ENCODE measurements at regions not wholly inside any gene's neighbourhood (a gene's known extent, or its start where the extent isn't known, plus 50 kb on each side); places are given as distances from the start of the nearest gene placed in this dataset.

DNA sequence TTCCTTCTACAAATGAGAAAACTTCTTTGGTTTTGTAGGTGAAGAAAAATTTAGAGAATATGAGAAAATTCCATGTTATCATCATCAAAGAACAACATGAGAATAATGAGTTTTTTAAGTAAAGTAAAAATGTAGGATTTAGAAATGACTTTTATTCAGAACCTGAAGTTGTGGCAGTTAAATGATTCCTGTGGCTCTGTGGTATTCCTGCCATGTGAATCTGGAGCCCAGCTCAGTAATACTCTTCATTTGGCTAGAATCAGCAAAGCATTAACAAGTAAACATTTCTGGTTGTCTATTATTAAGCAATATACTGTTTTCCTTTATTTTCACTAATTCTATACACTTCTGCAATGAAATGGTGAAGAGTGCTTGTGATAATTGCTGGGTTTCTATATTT is 95.6 kb upstream of the E2F7 start:
- no peaks in the 10 kb centered on the region for H3K4me1 Mint-ChIP-seq (ENCODE audit: low read depth, unreplicated experiment)
- H3K27me3 Mint-ChIP-seq (ENCODE audit: unreplicated experiment), result no peaks in the 10 kb centered on the region
- CTCF ChIA-PET, result no interaction called here
- no TSS peak for BruUV-seq (replicated peaks)
- H3K9me3 Mint-ChIP-seq (ENCODE audit: low read depth, unreplicated experiment), result no peaks in the 10 kb centered on the region
- H3K36me3 Mint-ChIP-seq (ENCODE audit: insufficient read depth, unreplicated experiment), result no peaks in the 10 kb centered on the region
- no peak overlapping the region for H3K27ac Mint-ChIP-seq (ENCODE audit: unreplicated experiment)
- DNase-seq, result no peak
- TF ChIP-seq, protein P1, sequence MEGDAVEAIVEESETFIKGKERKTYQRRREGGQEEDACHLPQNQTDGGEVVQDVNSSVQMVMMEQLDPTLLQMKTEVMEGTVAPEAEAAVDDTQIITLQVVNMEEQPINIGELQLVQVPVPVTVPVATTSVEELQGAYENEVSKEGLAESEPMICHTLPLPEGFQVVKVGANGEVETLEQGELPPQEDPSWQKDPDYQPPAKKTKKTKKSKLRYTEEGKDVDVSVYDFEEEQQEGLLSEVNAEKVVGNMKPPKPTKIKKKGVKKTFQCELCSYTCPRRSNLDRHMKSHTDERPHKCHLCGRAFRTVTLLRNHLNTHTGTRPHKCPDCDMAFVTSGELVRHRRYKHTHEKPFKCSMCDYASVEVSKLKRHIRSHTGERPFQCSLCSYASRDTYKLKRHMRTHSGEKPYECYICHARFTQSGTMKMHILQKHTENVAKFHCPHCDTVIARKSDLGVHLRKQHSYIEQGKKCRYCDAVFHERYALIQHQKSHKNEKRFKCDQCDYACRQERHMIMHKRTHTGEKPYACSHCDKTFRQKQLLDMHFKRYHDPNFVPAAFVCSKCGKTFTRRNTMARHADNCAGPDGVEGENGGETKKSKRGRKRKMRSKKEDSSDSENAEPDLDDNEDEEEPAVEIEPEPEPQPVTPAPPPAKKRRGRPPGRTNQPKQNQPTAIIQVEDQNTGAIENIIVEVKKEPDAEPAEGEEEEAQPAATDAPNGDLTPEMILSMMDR (IDR thresholded peaks at IDR 0.05; ENCODE audit: unreplicated experiment), result no peak
- intact Hi-C loops (cut with micrococcal nuclease; ENCODE audit: unreplicated experiment), result no loop called here
- H3K4me3 Mint-ChIP-seq (ENCODE audit: low read depth, unreplicated experiment), result no peak overlapping the region

- Mint-ChIP-seq H3K4me1 (ENCODE audit: low read depth, unreplicated experiment) (no peaks in the 10 kb centered on the region), H3K36me3 (ENCODE audit: insufficient read depth, unreplicated experiment) (no peaks in the 10 kb centered on the region), H3K27ac (ENCODE audit: unreplicated experiment) (no peak overlapping the region), H3K9me3 (ENCODE audit: low read depth, unreplicated experiment) (no peaks in the 10 kb centered on the region), H3K27me3 (ENCODE audit: unreplicated experiment) (no peaks in the 10 kb centered on the region), H3K4me3 (ENCODE audit: low read depth, unreplicated experiment) (no peak overlapping the region)
- TF ChIP-seq, protein P1 (IDR thresholded peaks at IDR 0.05; ENCODE audit: unreplicated experiment), result no peak
- BruUV-seq (replicated peaks), result no TSS peak
- CTCF ChIA-PET, result no interaction called here
- intact Hi-C loops (cut with micrococcal nuclease; ENCODE audit: unreplicated experiment), result loop anchor here (5.0 kb wide), 1 partner anchor 101 kb away; no protein-coding TSS in a partner anchor
- no peak for DNase-seq
These were observed 88.3 kb upstream of the E2F7 start for GRCh38 chr12:77153706-77154105.

DNA sequence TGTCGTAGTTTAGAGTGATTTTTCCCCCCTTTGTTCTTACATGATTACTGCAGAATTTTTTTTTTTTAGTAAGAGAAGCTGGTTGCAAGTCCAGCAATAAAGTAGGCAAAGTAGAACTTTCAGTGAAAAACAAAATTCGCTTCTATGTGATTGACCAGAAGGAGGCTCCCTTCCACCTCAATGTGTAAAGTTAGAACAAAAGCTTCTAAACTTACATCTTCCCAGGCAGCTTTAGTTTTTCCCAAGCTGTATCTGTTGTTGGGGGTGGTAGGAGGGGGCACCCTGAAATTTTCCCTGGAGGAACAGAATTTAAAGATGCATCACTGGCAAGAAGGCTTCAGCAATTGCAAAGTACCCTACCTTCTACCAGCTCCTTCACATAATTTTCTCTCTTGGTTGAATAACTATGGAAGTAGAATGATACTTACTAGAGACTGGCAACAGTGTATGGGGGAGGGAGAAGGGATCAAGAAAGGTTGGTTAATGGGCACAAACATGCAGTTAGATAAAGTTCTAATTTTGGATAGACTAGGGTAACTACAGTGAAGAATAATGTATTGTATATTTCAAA is 87.3 kb upstream of the E2F7 start:
- Mint-ChIP-seq H3K27me3 (ENCODE audit: unreplicated experiment) (no peaks in the 10 kb centered on the region), H3K36me3 (ENCODE audit: insufficient read depth, unreplicated experiment) (no peaks in the 10 kb centered on the region), H3K4me3 (ENCODE audit: low read depth, unreplicated experiment) (no peak overlapping the region), H3K4me1 (ENCODE audit: low read depth, unreplicated experiment) (no peaks in the 10 kb centered on the region), H3K9me3 (ENCODE audit: low read depth, unreplicated experiment) (no peaks in the 10 kb centered on the region), H3K27ac (ENCODE audit: unreplicated experiment) (no peak overlapping the region)
- DNase-seq, result peak; percentile 12
- CTCF ChIA-PET, result interaction anchor here (0.6 to 1.4 kb wide), 15 partner anchors 75 to 1699 kb away, joined by 3 to 14 read pairs (median 3); no protein-coding TSS in a partner anchor
- TF ChIP-seq, protein P1 (IDR thresholded peaks at IDR 0.05; ENCODE audit: unreplicated experiment), result peak; percentile 64
- intact Hi-C loops (cut with micrococcal nuclease; ENCODE audit: unreplicated experiment), result loop anchor here (1.0 to 5.0 kb wide), 3 partner anchors 100 to 533 kb away; no protein-coding TSS in a partner anchor
- no TSS peak for BruUV-seq (replicated peaks)

- intact Hi-C loops (cut with micrococcal nuclease; ENCODE audit: unreplicated experiment), result loop anchor here (5.0 kb wide), 1 partner anchor 99 kb away; no protein-coding TSS in a partner anchor
- no peak overlapping the region for H3K27ac Mint-ChIP-seq (ENCODE audit: unreplicated experiment)
- H3K36me3 Mint-ChIP-seq (ENCODE audit: insufficient read depth, unreplicated experiment), result no peaks in the 10 kb centered on the region
- H3K4me1 Mint-ChIP-seq (ENCODE audit: low read depth, unreplicated experiment), result no peaks in the 10 kb centered on the region
- no peak overlapping the region for H3K4me3 Mint-ChIP-seq (ENCODE audit: low read depth, unreplicated experiment)
- peaks cover 2% of the 10 kb centered on the region for H3K9me3 Mint-ChIP-seq (ENCODE audit: low read depth, unreplicated experiment)
- H3K27me3 Mint-ChIP-seq (ENCODE audit: unreplicated experiment), result no peaks in the 10 kb centered on the region
- no TSS peak for BruUV-seq (replicated peaks)
- CTCF ChIA-PET, result interaction anchor here (1.2 to 1.4 kb wide), 2 partner anchors 15 to 174 kb away, joined by 3 read pairs; no protein-coding TSS in a partner anchor
- TF ChIP-seq, protein P1 (IDR thresholded peaks at IDR 0.05; ENCODE audit: unreplicated experiment), result no peak
- DNase-seq, result peak; percentile 21
These were observed 85.7 kb upstream of the E2F7 start for GRCh38 chr12:77151030-77151429.
